Neural progenitor cell (in vitro differentiated cells): ENCODE measurements at regions not wholly inside any gene's neighbourhood (a gene's known extent, or its start where the extent isn't known, plus 50 kb on each side); places are given as distances from the start of the nearest gene placed in this dataset. TPM values are rescaled to one million over a fixed set of nuclear protein-coding genes. Genes with fewer than 3 reads are reported as not detected.

Experiments used
- DNase-seq: peaks from one replicate; pipeline ENCODE4 v3.0.0-alpha.2; 2016; ENCODE audit warnings: low spot score
- H2AFZ ChIP-seq: fragments of 200-600 bp; sonication (generic); replicated peaks from 2 replicates; pipeline ENCODE4 v1.6.1; 2016; ENCODE audit warnings: antibody characterized with exemption
- H3F3A ChIP-seq: fragments of 200-600 bp; sonication (generic); 2 replicates; pipeline ENCODE4 v1.6.1; 2016; ENCODE audit warnings: antibody characterized with exemption, low read depth
- H3K27ac ChIP-seq: fragments of 200-600 bp; sonication (generic); 2 replicates; pipeline ENCODE4 v1.5.1; 2016; ENCODE audit warnings: mild to moderate bottlenecking
- H3K27me3 ChIP-seq: fragments of 200-600 bp; sonication (generic); 2 replicates; pipeline ENCODE4 v1.6.1; 2016; ENCODE audit warnings: mild to moderate bottlenecking, moderate library complexity
- H3K36me3 ChIP-seq: fragments of 200-600 bp; sonication (generic); 2 replicates; pipeline ENCODE4 v1.5.1; 2016
- H3K4me1 ChIP-seq: fragments of 200-600 bp; sonication (generic); 2 replicates; pipeline ENCODE4 v1.6.1; 2016; ENCODE audit warnings: mixed run types
- H3K4me2 ChIP-seq: fragments of 200-600 bp; sonication (generic); 2 replicates; pipeline ENCODE4 v1.6.1; 2016
- H3K4me3 ChIP-seq: fragments of 200-600 bp; sonication (generic); 2 replicates; pipeline ENCODE4 v1.5.1; 2016
- H3K79me2 ChIP-seq: fragments of 200-600 bp; sonication (generic); 2 replicates; pipeline ENCODE4 v1.6.1; 2016; ENCODE audit warnings: low read depth
- H3K9ac ChIP-seq: fragments of 200-600 bp; sonication (generic); 2 replicates; pipeline ENCODE4 v1.6.1; 2016
- H3K9me3 ChIP-seq: fragments of 200-600 bp; sonication (generic); 2 replicates; pipeline ENCODE4 v1.5.1; 2016; ENCODE audit warnings: low read depth
- H4K20me1 ChIP-seq: fragments of 200-600 bp; sonication (generic); 2 replicates; pipeline ENCODE4 v1.6.1; 2016; ENCODE audit warnings: low read depth
- H3K27ac Mint-ChIP-seq: 3 replicates; pipeline ENCODE4 v1.8.0; 2021; ENCODE audit warnings: mixed read lengths
- H3K27me3 Mint-ChIP-seq: 2 replicates; pipeline ENCODE4 v1.8.0; 2022; ENCODE audit warnings: low read depth, mild to moderate bottlenecking, inconsistent platforms, moderate library complexity, mixed read lengths; ENCODE audit not compliant: insufficient read depth
- H3K36me3 Mint-ChIP-seq: 3 replicates; pipeline ENCODE4 v1.8.0; 2021; ENCODE audit warnings: mixed read lengths
- H3K4me1 Mint-ChIP-seq: 3 replicates; pipeline ENCODE4 v1.8.0; 2021; ENCODE audit warnings: mixed read lengths
- H3K4me3 Mint-ChIP-seq: 3 replicates; pipeline ENCODE4 v1.8.0; 2021; ENCODE audit warnings: mild to moderate bottlenecking, moderate library complexity, mixed read lengths
- H3K9me3 Mint-ChIP-seq: 3 replicates; pipeline ENCODE4 v1.8.0; 2020; ENCODE audit warnings: mixed read lengths
- EZH2 ChIP-seq: fragments of 200-600 bp; sonication (generic); IDR thresholded peaks from 2 replicates; pipeline ENCODE4 v1.6.1; 2017; ENCODE audit warnings: antibody characterized with exemption, mild to moderate bottlenecking, moderate library complexity
- small RNA-seq: library from RNA; depleted of rRNA; stranded (forward); fragments of <200 nt; gene quantifications from one replicate; pipeline ENCODE3, GENCODE V24; 2015
- TF ChIP-seq, protein P1 (sequence below): fragments of 200-600 bp; sonication (generic); IDR thresholded peaks from 2 replicates; pipeline ENCODE4 v1.5.1; 2017; ENCODE audit warnings: antibody characterized with exemption, mild to moderate bottlenecking

DNA sequence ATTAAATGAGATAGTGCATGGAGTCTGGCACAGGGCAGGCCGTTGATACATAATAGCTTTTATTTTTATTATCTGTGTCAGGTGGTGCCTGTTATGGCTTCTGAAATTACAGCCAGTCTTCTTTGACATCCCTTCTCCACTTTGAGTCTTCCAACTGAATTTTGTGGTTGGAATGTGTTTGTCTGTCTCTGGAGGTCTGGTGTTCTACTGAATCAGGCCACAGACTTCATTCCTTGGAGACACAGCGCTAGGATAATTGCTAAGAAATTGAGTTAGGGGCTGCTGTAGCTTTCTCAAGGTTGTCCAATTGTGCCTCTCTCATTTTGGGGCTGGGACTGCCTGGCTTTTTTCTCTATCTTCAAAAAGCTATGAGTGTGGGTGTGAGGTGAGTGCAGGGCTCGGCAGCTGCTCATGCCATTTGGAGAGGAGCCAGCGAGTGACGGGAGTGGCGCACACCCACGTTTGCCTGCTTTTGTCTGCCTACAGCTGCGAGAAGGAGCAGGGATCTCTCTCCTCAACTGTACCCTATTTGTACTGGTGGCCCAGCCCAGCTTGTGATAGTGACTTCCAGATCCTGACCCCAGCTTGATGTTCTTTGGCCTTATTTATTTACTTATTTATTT, 49.8 kb upstream of the SYN2 start:
- no peaks in the 10 kb centered on the region for H3K4me1 ChIP-seq
- no peaks in the 10 kb centered on the region for H3K36me3 ChIP-seq
- no peak overlapping the region for H2AFZ ChIP-seq
- H4K20me1 ChIP-seq, result no peaks in the 10 kb centered on the region
- Mint-ChIP-seq H3K9me3 (no peaks in the 10 kb centered on the region), H3K4me1 (no peaks in the 10 kb centered on the region), H3K27ac (no peak overlapping the region), H3K36me3 (no peaks in the 10 kb centered on the region), H3K27me3 (no peaks in the 10 kb centered on the region), H3K4me3 (no peak overlapping the region)
- H3K4me3 ChIP-seq, result no peak overlapping the region
- no peak overlapping the region for H3K27ac ChIP-seq
- H3K9ac ChIP-seq, result no peak overlapping the region
- no peak overlapping the region for H3K4me2 ChIP-seq
- no peaks in the 10 kb centered on the region for H3K9me3 ChIP-seq
- no peaks in the 10 kb centered on the region for H3K79me2 ChIP-seq
- no peak for DNase-seq
- H3F3A ChIP-seq, result no peaks in the 10 kb centered on the region
- no peaks in the 10 kb centered on the region for H3K27me3 ChIP-seq
- TF ChIP-seq EZH2, result no peak
- TF ChIP-seq, protein P1, sequence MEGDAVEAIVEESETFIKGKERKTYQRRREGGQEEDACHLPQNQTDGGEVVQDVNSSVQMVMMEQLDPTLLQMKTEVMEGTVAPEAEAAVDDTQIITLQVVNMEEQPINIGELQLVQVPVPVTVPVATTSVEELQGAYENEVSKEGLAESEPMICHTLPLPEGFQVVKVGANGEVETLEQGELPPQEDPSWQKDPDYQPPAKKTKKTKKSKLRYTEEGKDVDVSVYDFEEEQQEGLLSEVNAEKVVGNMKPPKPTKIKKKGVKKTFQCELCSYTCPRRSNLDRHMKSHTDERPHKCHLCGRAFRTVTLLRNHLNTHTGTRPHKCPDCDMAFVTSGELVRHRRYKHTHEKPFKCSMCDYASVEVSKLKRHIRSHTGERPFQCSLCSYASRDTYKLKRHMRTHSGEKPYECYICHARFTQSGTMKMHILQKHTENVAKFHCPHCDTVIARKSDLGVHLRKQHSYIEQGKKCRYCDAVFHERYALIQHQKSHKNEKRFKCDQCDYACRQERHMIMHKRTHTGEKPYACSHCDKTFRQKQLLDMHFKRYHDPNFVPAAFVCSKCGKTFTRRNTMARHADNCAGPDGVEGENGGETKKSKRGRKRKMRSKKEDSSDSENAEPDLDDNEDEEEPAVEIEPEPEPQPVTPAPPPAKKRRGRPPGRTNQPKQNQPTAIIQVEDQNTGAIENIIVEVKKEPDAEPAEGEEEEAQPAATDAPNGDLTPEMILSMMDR, result no peak

Small RNA genes lying in the stretch of these regions (small RNA-seq; reads per million reads assigned to genes)
- gene RN7SL147P, result not detected
